ENCODE measurements at regions not wholly inside any gene's neighbourhood (a gene's known extent, or its start where the extent isn't known, plus 50 kb on each side); places are given as distances from the start of the nearest gene placed in this dataset.

- no peak overlapping the region for H3K4me3 ChIP-seq (ENCODE audit: low read length in 2 of 2)
- no peak overlapping the region for H2AK5ac ChIP-seq (ENCODE audit: low read depth, low read length)
- no peak overlapping the region for H4K8ac ChIP-seq (ENCODE audit: low read depth, low read length)
- H2BK15ac ChIP-seq (ENCODE audit: low read length), result no peak overlapping the region
- H2BK12ac ChIP-seq (ENCODE audit: low read length), result no peak overlapping the region
- H3K18ac ChIP-seq (ENCODE audit: low read length), result no peak overlapping the region
- no CpG with 5 or more reads among the region's 1 CpG for WGBS, 2 donors (ENCODE audit: extremely low coverage in 2 of 2, insufficient read length in 2 of 2, insufficient replicate concordance in 1 of 2)
- H4K91ac ChIP-seq (ENCODE audit: low read depth, low read length, poor library complexity), result no peak overlapping the region
- H3K27me3 ChIP-seq (ENCODE audit: control insufficient read depth in 3 of 3, insufficient read depth in 3 of 3, low read depth in 1 of 3, low read length in 3 of 3), result no peaks in the 10 kb centered on the region
- no peak overlapping the region for H3K4ac ChIP-seq (ENCODE audit: low read length)
- H2BK5ac ChIP-seq (ENCODE audit: low read length), result no peak overlapping the region
- no peaks in the 10 kb centered on the region for H3K36me3 ChIP-seq (replicated peaks in 1 of 2; ENCODE audit: control insufficient read depth in 2 of 2, insufficient read depth in 2 of 2, low read length in 2 of 2)
- H3K14ac ChIP-seq (ENCODE audit: low read length), result no peak overlapping the region
- no peaks in the 10 kb centered on the region for H3K79me1 ChIP-seq (ENCODE audit: low read depth, low read length)
- H3K4me2 ChIP-seq (ENCODE audit: insufficient read depth, low read length, poor library complexity, severe bottlenecking), result no peak overlapping the region
- DNase-seq (ENCODE audit: low spot score), result no peak
- no peak overlapping the region for H3K23ac ChIP-seq (ENCODE audit: low read depth, low read length, poor library complexity)
- H2BK120ac ChIP-seq (ENCODE audit: low read depth, low read length), result no peak overlapping the region
- no peak overlapping the region for H2AFZ ChIP-seq (ENCODE audit: low read length)
- no peak overlapping the region for H3K9ac ChIP-seq (ENCODE audit: low read depth, low read length, poor library complexity)
- H3K27ac ChIP-seq (replicated peaks; ENCODE audit: low read length), result no peak overlapping the region
- H3K4me1 ChIP-seq (ENCODE audit: control insufficient read depth in 2 of 2, insufficient read depth in 1 of 2, low read depth in 1 of 2, low read length in 2 of 2), result no peaks in the 10 kb centered on the region
- no peaks in the 10 kb centered on the region for H3K9me3 ChIP-seq (replicated peaks in 1 of 2; ENCODE audit: control insufficient read depth in 2 of 2, insufficient read depth in 1 of 2, low read depth in 1 of 2, low read length in 2 of 2)
Measured at GRCh38 chr3:95506174-95506573, 1308.2 kb upstream of the EPHA6 start.

GRCh38 chr3:95508124-95508523 lies 1306.3 kb upstream of the EPHA6 start:
- no CpG with 5 or more reads among the region's 2 CpGs for WGBS, 2 donors (ENCODE audit: extremely low coverage in 2 of 2, insufficient read length in 2 of 2, insufficient replicate concordance in 1 of 2)

GRCh38 chr3:95511828-95512227 lies 1302.6 kb upstream of the EPHA6 start:
- WGBS, 2 donors (ENCODE audit: extremely low coverage in 2 of 2, insufficient read length in 2 of 2, insufficient replicate concordance in 1 of 2), result no CpG with 5 or more reads among the region's 1 CpG
- Histone ChIP-seq H3K9ac (ENCODE audit: low read depth, low read length, poor library complexity) (no peak overlapping the region), H3K79me1 (ENCODE audit: low read depth, low read length) (no peaks in the 10 kb centered on the region), H3K23ac (ENCODE audit: low read depth, low read length, poor library complexity) (no peak overlapping the region), H4K8ac (ENCODE audit: low read depth, low read length) (no peak overlapping the region), H3K4me3 (ENCODE audit: low read length in 2 of 2) (no peak overlapping the region), H4K91ac (ENCODE audit: low read depth, low read length, poor library complexity) (no peak overlapping the region), H3K4me2 (ENCODE audit: insufficient read depth, low read length, poor library complexity, severe bottlenecking) (no peak overlapping the region), H3K18ac (ENCODE audit: low read length) (no peak overlapping the region), H2BK5ac (ENCODE audit: low read length) (no peak overlapping the region), H2BK15ac (ENCODE audit: low read length) (no peak overlapping the region), H3K4ac (ENCODE audit: low read length) (no peak overlapping the region), H2BK12ac (ENCODE audit: low read length) (no peak overlapping the region), H3K27me3 (ENCODE audit: control insufficient read depth in 3 of 3, insufficient read depth in 3 of 3, low read depth in 1 of 3, low read length in 3 of 3) (no peaks in the 10 kb centered on the region), H2AK5ac (ENCODE audit: low read depth, low read length) (no peak overlapping the region), H2BK120ac (ENCODE audit: low read depth, low read length) (no peak overlapping the region), H3K9me3 (replicated peaks in 1 of 2; ENCODE audit: control insufficient read depth in 2 of 2, insufficient read depth in 1 of 2, low read depth in 1 of 2, low read length in 2 of 2) (no peaks in the 10 kb centered on the region), H3K27ac (replicated peaks; ENCODE audit: low read length) (no peak overlapping the region), H3K4me1 (ENCODE audit: control insufficient read depth in 2 of 2, insufficient read depth in 1 of 2, low read depth in 1 of 2, low read length in 2 of 2) (no peaks in the 10 kb centered on the region), H2AFZ (ENCODE audit: low read length) (no peak overlapping the region), H3K14ac (ENCODE audit: low read length) (no peak overlapping the region), H3K36me3 (replicated peaks in 1 of 2; ENCODE audit: control insufficient read depth in 2 of 2, insufficient read depth in 2 of 2, low read length in 2 of 2) (no peaks in the 10 kb centered on the region)
- DNase-seq (ENCODE audit: low spot score), result no peak

More at GRCh38 chr3:95508124-95508523, 1306.3 kb upstream of the EPHA6 start:
- no peak overlapping the region for H2BK120ac ChIP-seq (ENCODE audit: low read depth, low read length)
- H3K79me1 ChIP-seq (ENCODE audit: low read depth, low read length), result no peaks in the 10 kb centered on the region
- H2AK5ac ChIP-seq (ENCODE audit: low read depth, low read length), result no peak overlapping the region
- no peak overlapping the region for H2BK12ac ChIP-seq (ENCODE audit: low read length)
- H3K14ac ChIP-seq (ENCODE audit: low read length), result no peak overlapping the region
- H3K18ac ChIP-seq (ENCODE audit: low read length), result no peak overlapping the region
- no peaks in the 10 kb centered on the region for H3K9me3 ChIP-seq (replicated peaks in 1 of 2; ENCODE audit: control insufficient read depth in 2 of 2, insufficient read depth in 1 of 2, low read depth in 1 of 2, low read length in 2 of 2)
- no peaks in the 10 kb centered on the region for H3K36me3 ChIP-seq (replicated peaks in 1 of 2; ENCODE audit: control insufficient read depth in 2 of 2, insufficient read depth in 2 of 2, low read length in 2 of 2)
- no peak for DNase-seq (ENCODE audit: low spot score)
- H3K27ac ChIP-seq (replicated peaks; ENCODE audit: low read length), result no peak overlapping the region
- no peak overlapping the region for H3K4me2 ChIP-seq (ENCODE audit: insufficient read depth, low read length, poor library complexity, severe bottlenecking)
- no peak overlapping the region for H3K23ac ChIP-seq (ENCODE audit: low read depth, low read length, poor library complexity)
- no peak overlapping the region for H3K4ac ChIP-seq (ENCODE audit: low read length)
- no peak overlapping the region for H3K9ac ChIP-seq (ENCODE audit: low read depth, low read length, poor library complexity)
- H3K4me3 ChIP-seq (ENCODE audit: low read length in 2 of 2), result no peak overlapping the region
- H3K4me1 ChIP-seq (ENCODE audit: control insufficient read depth in 2 of 2, insufficient read depth in 1 of 2, low read depth in 1 of 2, low read length in 2 of 2), result no peaks in the 10 kb centered on the region
- H4K91ac ChIP-seq (ENCODE audit: low read depth, low read length, poor library complexity), result no peak overlapping the region
- no peak overlapping the region for H4K8ac ChIP-seq (ENCODE audit: low read depth, low read length)
- H2BK5ac ChIP-seq (ENCODE audit: low read length), result no peak overlapping the region
- H3K27me3 ChIP-seq (ENCODE audit: control insufficient read depth in 3 of 3, insufficient read depth in 3 of 3, low read depth in 1 of 3, low read length in 3 of 3), result no peaks in the 10 kb centered on the region
- no peak overlapping the region for H2BK15ac ChIP-seq (ENCODE audit: low read length)
- no peak overlapping the region for H2AFZ ChIP-seq (ENCODE audit: low read length)

- no peak for DNase-seq (ENCODE audit: low spot score)
- no peak overlapping the region for H3K4ac ChIP-seq (ENCODE audit: low read length)
- no peak overlapping the region for H3K27ac ChIP-seq (replicated peaks; ENCODE audit: low read length)
- H3K18ac ChIP-seq (ENCODE audit: low read length), result no peak overlapping the region
- no peak overlapping the region for H3K4me2 ChIP-seq (ENCODE audit: insufficient read depth, low read length, poor library complexity, severe bottlenecking)
- no CpG with 5 or more reads among the region's 2 CpGs for WGBS, 2 donors (ENCODE audit: extremely low coverage in 2 of 2, insufficient read length in 2 of 2, insufficient replicate concordance in 1 of 2)
- H2BK5ac ChIP-seq (ENCODE audit: low read length), result no peak overlapping the region
- H3K4me1 ChIP-seq (ENCODE audit: control insufficient read depth in 2 of 2, insufficient read depth in 1 of 2, low read depth in 1 of 2, low read length in 2 of 2), result no peaks in the 10 kb centered on the region
- H2BK120ac ChIP-seq (ENCODE audit: low read depth, low read length), result no peak overlapping the region
- H3K9ac ChIP-seq (ENCODE audit: low read depth, low read length, poor library complexity), result no peak overlapping the region
- no peak overlapping the region for H3K14ac ChIP-seq (ENCODE audit: low read length)
- no peak overlapping the region for H2AK5ac ChIP-seq (ENCODE audit: low read depth, low read length)
- H3K4me3 ChIP-seq (ENCODE audit: low read length in 2 of 2), result no peak overlapping the region
- no peak overlapping the region for H3K23ac ChIP-seq (ENCODE audit: low read depth, low read length, poor library complexity)
- H2AFZ ChIP-seq (ENCODE audit: low read length), result no peak overlapping the region
- no peaks in the 10 kb centered on the region for H3K27me3 ChIP-seq (ENCODE audit: control insufficient read depth in 3 of 3, insufficient read depth in 3 of 3, low read depth in 1 of 3, low read length in 3 of 3)
- no peaks in the 10 kb centered on the region for H3K36me3 ChIP-seq (replicated peaks in 1 of 2; ENCODE audit: control insufficient read depth in 2 of 2, insufficient read depth in 2 of 2, low read length in 2 of 2)
- no peak overlapping the region for H4K91ac ChIP-seq (ENCODE audit: low read depth, low read length, poor library complexity)
- H2BK15ac ChIP-seq (ENCODE audit: low read length), result no peak overlapping the region
- no peaks in the 10 kb centered on the region for H3K9me3 ChIP-seq (replicated peaks in 1 of 2; ENCODE audit: control insufficient read depth in 2 of 2, insufficient read depth in 1 of 2, low read depth in 1 of 2, low read length in 2 of 2)
- no peak overlapping the region for H4K8ac ChIP-seq (ENCODE audit: low read depth, low read length)
- no peak overlapping the region for H2BK12ac ChIP-seq (ENCODE audit: low read length)
- no peaks in the 10 kb centered on the region for H3K79me1 ChIP-seq (ENCODE audit: low read depth, low read length)
Measured at GRCh38 chr3:95514260-95514659, 1300.1 kb upstream of the EPHA6 start.

Measured in neuronal stem cell (in vitro differentiated cells).